ENCODE measurements at regions not wholly inside any gene's neighbourhood (a gene's known extent, or its start where the extent isn't known, plus 50 kb on each side); places are given as distances from the start of the nearest gene placed in this dataset.

- no peak for DNase-seq (ENCODE audit: low read depth)
- TF ChIP-seq CTCF (IDR thresholded peaks at IDR 0.05; ENCODE audit: low read depth, low read length, missing control alignments), result no peak
- H3K4me3 ChIP-seq (ENCODE audit: low read depth, low read length), result no peak overlapping the region
- in situ Hi-C loops (cut with HindIII; ENCODE audit: low sequenced_read_pairs), result no loop called here
Observed at GRCh38 chr10:118851062-118852035, 96.6 kb upstream of the CACUL1 start.

GRCh38 chr10:118853916-118854315 lies 99.1 kb upstream of the CACUL1 start:
- no peak for DNase-seq (ENCODE audit: low read depth)
- no peak for TF ChIP-seq CTCF (IDR thresholded peaks at IDR 0.05; ENCODE audit: low read depth, low read length, missing control alignments)
- in situ Hi-C loops (cut with HindIII; ENCODE audit: low sequenced_read_pairs), result no loop called here
- no peak overlapping the region for H3K4me3 ChIP-seq (ENCODE audit: low read depth, low read length)

- in situ Hi-C loops (cut with HindIII; ENCODE audit: low sequenced_read_pairs), result no loop called here
- DNase-seq (ENCODE audit: low read depth), result no peak
Observed at GRCh38 chr10:118856106-118856505, 101.3 kb upstream of the CACUL1 start.

DNA sequence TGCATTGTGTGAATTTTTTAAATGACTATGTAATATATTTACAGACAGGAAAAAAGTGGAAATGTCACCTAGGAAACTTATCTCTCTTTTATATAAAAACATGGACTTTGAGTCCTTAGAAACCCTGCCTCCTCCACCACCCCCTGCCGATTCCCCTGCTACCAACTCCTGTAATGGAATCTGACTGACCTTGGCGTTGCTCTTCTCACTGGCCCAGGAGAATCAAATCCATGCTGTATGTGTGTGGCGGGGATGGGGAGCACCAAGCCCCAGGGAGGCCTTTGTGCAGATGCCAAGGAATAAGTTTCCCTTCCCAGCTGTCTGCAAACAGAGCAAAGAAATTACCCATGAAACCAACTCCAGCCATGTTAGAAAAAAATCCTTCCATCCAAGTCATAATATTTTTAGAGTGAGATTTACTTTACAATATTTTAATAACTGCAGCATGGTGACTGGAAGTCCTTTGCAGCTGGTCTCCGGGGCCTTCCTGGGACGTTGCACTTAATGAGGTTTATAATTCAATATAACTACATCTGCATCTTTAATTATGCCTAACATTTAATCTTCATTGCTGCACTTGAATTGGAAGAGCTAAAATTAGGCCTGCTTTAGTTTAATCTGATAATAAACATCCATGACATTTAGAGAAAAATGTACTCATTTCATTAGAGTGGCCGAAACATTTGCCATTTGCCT lies 111.4 kb upstream of the CACUL1 start:
- H3K4me3 ChIP-seq (ENCODE audit: low read depth, low read length), result no peak overlapping the region
- in situ Hi-C loops (cut with HindIII; ENCODE audit: low sequenced_read_pairs), result no loop called here
- TF ChIP-seq CTCF (IDR thresholded peaks at IDR 0.05; ENCODE audit: low read depth, low read length, missing control alignments), result no peak
- DNase-seq (ENCODE audit: low read depth), result no peak

More at GRCh38 chr10:118856106-118856505, 101.3 kb upstream of the CACUL1 start:
- H3K4me3 ChIP-seq (ENCODE audit: low read depth, low read length), result no peak overlapping the region
- TF ChIP-seq CTCF (IDR thresholded peaks at IDR 0.05; ENCODE audit: low read depth, low read length, missing control alignments), result no peak

DNA sequence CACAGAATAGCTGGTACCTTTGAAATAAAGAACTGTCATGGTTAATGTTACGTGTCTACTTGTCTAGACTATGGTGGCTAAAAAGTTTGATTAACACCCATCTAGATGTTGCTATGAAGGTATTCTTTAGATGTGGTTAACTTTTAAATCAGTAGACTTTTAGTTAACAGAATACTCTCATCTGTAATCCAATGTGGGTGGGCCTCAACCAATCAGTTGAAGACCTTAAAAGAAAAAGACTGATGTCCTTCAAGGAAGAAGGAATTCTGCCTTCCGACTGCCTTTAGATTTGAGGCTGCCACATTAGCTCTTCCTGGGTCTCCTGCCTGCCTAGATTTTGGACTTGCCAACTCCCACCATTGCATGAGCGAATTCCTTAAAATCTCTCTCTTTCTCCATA lies 113.0 kb upstream of the CACUL1 start:
- in situ Hi-C loops (cut with HindIII; ENCODE audit: low sequenced_read_pairs), result no loop called here
- DNase-seq (ENCODE audit: low read depth), result no peak
- TF ChIP-seq CTCF (IDR thresholded peaks at IDR 0.05; ENCODE audit: low read depth, low read length, missing control alignments), result no peak
- no peak overlapping the region for H3K4me3 ChIP-seq (ENCODE audit: low read depth, low read length)

GRCh38 chr10:118868589-118868988 lies 113.8 kb upstream of the CACUL1 start:
- in situ Hi-C loops (cut with HindIII; ENCODE audit: low sequenced_read_pairs), result no loop called here
- TF ChIP-seq CTCF (IDR thresholded peaks at IDR 0.05; ENCODE audit: low read depth, low read length, missing control alignments), result no peak
- DNase-seq (ENCODE audit: low read depth), result no peak

More at GRCh38 chr10:118868589-118868988, 113.8 kb upstream of the CACUL1 start:
- H3K4me3 ChIP-seq (ENCODE audit: low read depth, low read length), result no peak overlapping the region

Data from astrocyte of the cerebellum (primary cell).